HCT116 (cell line): ENCODE measurements at regions not wholly inside any gene's neighbourhood (a gene's known extent, or its start where the extent isn't known, plus 50 kb on each side); places are given as distances from the start of the nearest gene placed in this dataset.

ENCODE experiments used
- ATAC-seq: fragments of 200-7000 bp; cut with Tn5 transposase; 2 replicates; pipeline ENCODE4 v1.9.1; 2020; ENCODE audit warnings: mild to moderate bottlenecking, moderate library complexity
- BruUV-seq: library from RNA; stranded (reverse); fragments of 400-500 nt; replicated peaks from 2 replicates; lab custom pipeline; 2021; lab: Mats Ljungman, UMichigan
- CTCF ChIA-PET: fragments of 300-600 bp; sonication (Branson Sonifier 250); formaldehyde crosslinking; loops from one replicate; lab custom pipeline; 2021; ENCODE audit warnings: antibody characterized with exemption; lab: Charles Lee
- POLR2A ChIA-PET: fragments of 300-600, 350-600 bp; sonication (Branson Sonifier 250); formaldehyde crosslinking; loops from one replicate; lab custom pipeline; 2021; ENCODE audit warnings: antibody characterized with exemption; lab: Charles Lee
- RAD21 ChIA-PET, 2 experiments: fragments of 300-600 bp; sonication (Branson Sonifier 250); formaldehyde crosslinking; loops; one replicate each; lab custom pipeline; 2023; ENCODE audit warnings: low total read pairs in 2 of 2; ENCODE audit not compliant: uncharacterized antibody in 2 of 2, unreplicated experiment in 2 of 2, low non-redundant PET in 1 of 2; lab: Charles Lee
- DNase-seq: peaks from one replicate; pipeline ENCODE4 v3.0.0-alpha.2; 2010; ENCODE audit warnings: low read depth, low spot score
- H2AFZ ChIP-seq: fragments of 200-600 bp; shearing (Covaris generic), sonication (generic); 2 replicates; pipeline ENCODE4 v1.6.1; 2017; ENCODE audit warnings: low read depth, mixed run types, mixed read lengths, antibody characterized with exemption, low read length; ENCODE audit not compliant: poor library complexity, severe bottlenecking
- H3K27ac ChIP-seq: 2 replicates; pipeline ENCODE4 v1.5.1; 2012; ENCODE audit warnings: low read depth, low read length
- H3K27me3 ChIP-seq: fragments of 200-600 bp; sonication (generic); 2 replicates; pipeline ENCODE4 v1.6.1; 2016; ENCODE audit warnings: mixed run types, low read length, mixed read lengths; ENCODE audit not compliant: insufficient read depth
- H3K36me3 ChIP-seq, 2 experiments: fragments of 200-500 bp in 1 of 2; fragments of 200-600 bp in 1 of 2; sonication (Bioruptor generic) in 1 of 2; sonication (generic) in 1 of 2; 2 replicates each; pipeline versions ENCODE4 v1.5.1 to v1.6.1; 2014 to 2016; ENCODE audit warnings: low read length in 2 of 2, inconsistent platforms in 1 of 2, mixed read lengths in 1 of 2, mixed run types in 1 of 2; ENCODE audit not compliant: insufficient read depth in 2 of 2, control insufficient read depth in 1 of 2
- H3K4me1 ChIP-seq, 2 experiments: fragments of 200-600 bp in 1 of 2; sonication (generic) in 1 of 2; 2 replicates each; pipeline versions ENCODE4 v1.5.1 to v1.6.1; 2012 to 2017; ENCODE audit warnings: low read length in 2 of 2, inconsistent platforms in 1 of 2, mild to moderate bottlenecking in 1 of 2, mixed read lengths in 1 of 2, mixed run types in 1 of 2, moderate library complexity in 1 of 2; ENCODE audit not compliant: insufficient read depth in 2 of 2, control insufficient read depth in 1 of 2
- H3K4me2 ChIP-seq: fragments of 200-600 bp; sonication (generic); 2 replicates; pipeline ENCODE4 v1.6.1; 2017; ENCODE audit warnings: mixed run types, low read length, mixed read lengths
- H3K4me3 ChIP-seq, 2 experiments: fragments of 200-600 bp in 1 of 2; sonication (generic) in 1 of 2; replicated peaks in 1 of 2; 2 replicates each; pipeline ENCODE4 v1.5.1; 2011 to 2016; ENCODE audit warnings: low read length in 2 of 2, control low read depth in 1 of 2, low read depth in 1 of 2, mild to moderate bottlenecking in 1 of 2, mixed read lengths in 1 of 2, mixed run types in 1 of 2
- H3K79me2 ChIP-seq: fragments of 200-600 bp; sonication (generic); 2 replicates; pipeline ENCODE4 v1.6.1; 2017; ENCODE audit warnings: mild to moderate bottlenecking, mixed run types, low read length, moderate library complexity, mixed read lengths; ENCODE audit not compliant: insufficient read depth
- H3K9ac ChIP-seq: fragments of 200-600 bp; sonication (generic); 2 replicates; pipeline ENCODE4 v1.6.1; 2016; ENCODE audit warnings: low read length, mixed read lengths
- H3K9me2 ChIP-seq: fragments of 200-600 bp; sonication (generic), shearing (Covaris generic); 2 replicates; pipeline ENCODE4 v1.6.1; 2017; ENCODE audit warnings: mixed run types, mild to moderate bottlenecking, moderate library complexity; ENCODE audit not compliant: insufficient read depth
- H3K9me3 ChIP-seq, 2 experiments: fragments of 200-500 bp in 1 of 2; fragments of 200-600 bp in 1 of 2; sonication (Bioruptor generic) in 1 of 2; sonication (generic) in 1 of 2; 2 replicates each; pipeline ENCODE4 v1.6.1; 2014 to 2017; ENCODE audit warnings: low read length in 2 of 2, mixed read lengths in 2 of 2, inconsistent platforms in 1 of 2, low read depth in 1 of 2, mild to moderate bottlenecking in 1 of 2, mixed run types in 1 of 2, moderate library complexity in 1 of 2; ENCODE audit not compliant: control insufficient read depth in 1 of 2, insufficient read depth in 1 of 2
- H4K20me1 ChIP-seq: fragments of 200-600 bp; sonication (generic), shearing (Covaris generic); 2 replicates; pipeline ENCODE4 v1.6.1; 2017; ENCODE audit warnings: mixed run types, mild to moderate bottlenecking, moderate library complexity; ENCODE audit not compliant: insufficient read depth
- CBX3 ChIP-seq: IDR thresholded peaks from 2 replicates; pipeline ENCODE4 v1.6.1; 2012; ENCODE audit warnings: low read depth
- CEBPB ChIP-seq: IDR thresholded peaks from 2 replicates; pipeline ENCODE4 v1.6.1; 2012; ENCODE audit warnings: low read depth
- EGR1 ChIP-seq: IDR thresholded peaks from 2 replicates; pipeline ENCODE4 v1.6.1; 2012; ENCODE audit warnings: low read depth
- ELF1 ChIP-seq: IDR thresholded peaks from 2 replicates; pipeline ENCODE4 v1.6.1; 2012; ENCODE audit warnings: low read depth, borderline replicate concordance
- EZH2phosphoT487 ChIP-seq: fragments of 200-600 bp; IDR thresholded peaks from 2 replicates; pipeline ENCODE4 v1.6.1; 2018; ENCODE audit warnings: antibody characterized with exemption, borderline replicate concordance
- FOSL1 ChIP-seq: IDR thresholded peaks from 2 replicates; pipeline ENCODE4 v1.6.1; 2012; ENCODE audit warnings: low read depth
- JUND ChIP-seq: IDR thresholded peaks from 2 replicates; pipeline ENCODE4 v1.6.1; 2012
- POLR2AphosphoS5 ChIP-seq: IDR thresholded peaks from 2 replicates; pipeline ENCODE4 v1.6.1; 2011; ENCODE audit warnings: mild to moderate bottlenecking, low read depth, low read length, moderate library complexity
- RAD21 ChIP-seq: IDR thresholded peaks from 2 replicates; pipeline ENCODE4 v1.6.1; 2012; ENCODE audit warnings: low read depth, mild to moderate bottlenecking
- SIN3A ChIP-seq: IDR thresholded peaks from 2 replicates; pipeline ENCODE4 v1.6.1; 2012; ENCODE audit warnings: low read depth
- SP1 ChIP-seq: IDR thresholded peaks from 2 replicates; pipeline ENCODE4 v1.6.1; 2012; ENCODE audit warnings: low read depth
- SRF ChIP-seq: IDR thresholded peaks from 2 replicates; pipeline ENCODE4 v1.6.1; 2012; ENCODE audit warnings: low read depth
- TCF7L2 ChIP-seq: IDR thresholded peaks from 2 replicates; pipeline ENCODE4 v1.7.0; 2011; ENCODE audit warnings: borderline replicate concordance, inconsistent platforms; ENCODE audit not compliant: insufficient read depth, insufficient read length; ENCODE audit errors: extremely low read depth
- YY1 ChIP-seq: IDR thresholded peaks from 2 replicates; pipeline ENCODE4 v1.6.1; 2011; ENCODE audit warnings: low read length, low read depth, moderate library complexity, mild to moderate bottlenecking; ENCODE audit not compliant: insufficient replicate concordance; ENCODE audit errors: extremely low read depth
- ZFX ChIP-seq: fragments of 450-650 bp; IDR thresholded peaks from 2 replicates; pipeline ENCODE4 v1.6.1; 2017
- ZNF274 ChIP-seq: fragments of 200-500 bp; sonication (Bioruptor generic); IDR thresholded peaks from 2 replicates; pipeline ENCODE4 v1.6.1; 2014; ENCODE audit warnings: mild to moderate bottlenecking, low read depth, low read length, inconsistent platforms
- intact Hi-C: fragments of 100-400 bp; cut with micrococcal nuclease; formaldehyde crosslinking; loops from 2 replicates; pipeline ENCODE4 v1.10.0; 2022
- TF ChIP-seq, protein P1 (sequence below): IDR thresholded peaks from 2 replicates; pipeline ENCODE4 v1.6.1; 2012
- TF ChIP-seq, protein P2 (sequence below), 3 experiments: fragments of 200-600 bp in 1 of 3; sonication (generic) in 1 of 3; IDR thresholded peaks in 2 of 3; conservative IDR thresholded peaks in 1 of 3; 2 replicates each; pipeline ENCODE4 v1.5.1; 2012 to 2017; ENCODE audit warnings: low read depth in 2 of 3, low read length in 2 of 3, antibody characterized with exemption in 1 of 3, borderline replicate concordance in 1 of 3, control low read depth in 1 of 3, mild to moderate bottlenecking in 1 of 3, mixed read lengths in 1 of 3, mixed run types in 1 of 3, moderate library complexity in 1 of 3; ENCODE audit not compliant: insufficient read depth in 1 of 3
- TF ChIP-seq, protein P3 (sequence below): IDR thresholded peaks from 2 replicates; pipeline ENCODE4 v1.6.1; 2011; ENCODE audit warnings: mild to moderate bottlenecking, low read length, moderate library complexity; ENCODE audit not compliant: insufficient replicate concordance; ENCODE audit errors: extremely low read depth
- TF ChIP-seq, protein P4 (sequence below): IDR thresholded peaks from 2 replicates; pipeline ENCODE4 v1.6.1; 2012

GRCh38 chr20:7411075-7411474 is 529.2 kb downstream of the HAO1 start:
- no peaks in the 10 kb centered on the region for H3K4me1 ChIP-seq
- no peak overlapping the region for H3K4me2 ChIP-seq
- no TSS peak for BruUV-seq
- no peak for ATAC-seq
- H3K9ac ChIP-seq: no peak overlapping the region
- ChIA-PET CTCF (no interaction called here), RAD21 (no interaction called here), POLR2A (no interaction called here)
- no peaks in the 10 kb centered on the region for H3K27me3 ChIP-seq
- no peaks in the 10 kb centered on the region for H3K36me3 ChIP-seq
- no peak overlapping the region for H2AFZ ChIP-seq
- no peak overlapping the region for H3K4me3 ChIP-seq
- no peak for DNase-seq
- H3K9me3 ChIP-seq: no peaks in the 10 kb centered on the region
- no peaks in the 10 kb centered on the region for H3K9me2 ChIP-seq
- no peaks in the 10 kb centered on the region for H3K79me2 ChIP-seq
- intact Hi-C loops: no loop called here
- no peak overlapping the region for H3K27ac ChIP-seq
- no peaks in the 10 kb centered on the region for H4K20me1 ChIP-seq
- TF ChIP-seq, protein P1, sequence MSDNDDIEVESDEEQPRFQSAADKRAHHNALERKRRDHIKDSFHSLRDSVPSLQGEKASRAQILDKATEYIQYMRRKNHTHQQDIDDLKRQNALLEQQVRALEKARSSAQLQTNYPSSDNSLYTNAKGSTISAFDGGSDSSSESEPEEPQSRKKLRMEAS: no peak
- TF ChIP-seq YY1: no peak
- TF ChIP-seq JUND: no peak
- no peak for TF ChIP-seq FOSL1
- TF ChIP-seq SIN3A: no peak
- no peak for TF ChIP-seq TCF7L2
- TF ChIP-seq EGR1: no peak
- no peak for TF ChIP-seq ZFX
- no peak for TF ChIP-seq ELF1
- no peak for TF ChIP-seq SP1
- no peak for TF ChIP-seq RAD21
- TF ChIP-seq, protein P2, sequence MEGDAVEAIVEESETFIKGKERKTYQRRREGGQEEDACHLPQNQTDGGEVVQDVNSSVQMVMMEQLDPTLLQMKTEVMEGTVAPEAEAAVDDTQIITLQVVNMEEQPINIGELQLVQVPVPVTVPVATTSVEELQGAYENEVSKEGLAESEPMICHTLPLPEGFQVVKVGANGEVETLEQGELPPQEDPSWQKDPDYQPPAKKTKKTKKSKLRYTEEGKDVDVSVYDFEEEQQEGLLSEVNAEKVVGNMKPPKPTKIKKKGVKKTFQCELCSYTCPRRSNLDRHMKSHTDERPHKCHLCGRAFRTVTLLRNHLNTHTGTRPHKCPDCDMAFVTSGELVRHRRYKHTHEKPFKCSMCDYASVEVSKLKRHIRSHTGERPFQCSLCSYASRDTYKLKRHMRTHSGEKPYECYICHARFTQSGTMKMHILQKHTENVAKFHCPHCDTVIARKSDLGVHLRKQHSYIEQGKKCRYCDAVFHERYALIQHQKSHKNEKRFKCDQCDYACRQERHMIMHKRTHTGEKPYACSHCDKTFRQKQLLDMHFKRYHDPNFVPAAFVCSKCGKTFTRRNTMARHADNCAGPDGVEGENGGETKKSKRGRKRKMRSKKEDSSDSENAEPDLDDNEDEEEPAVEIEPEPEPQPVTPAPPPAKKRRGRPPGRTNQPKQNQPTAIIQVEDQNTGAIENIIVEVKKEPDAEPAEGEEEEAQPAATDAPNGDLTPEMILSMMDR (IDR thresholded peaks at IDR 0.05 in 2 of 3, conservative IDR thresholded peaks at IDR 0.05 in 1 of 3; ENCODE audit: borderline replicate concordance in 1 of 3, insufficient read depth in 1 of 3, low read depth in 2 of 3, low read length in 2 of 3): no peak
- no peak for TF ChIP-seq EZH2phosphoT487
- TF ChIP-seq CEBPB: no peak
- TF ChIP-seq POLR2AphosphoS5: no peak
- TF ChIP-seq SRF: no peak
- no peak for TF ChIP-seq ZNF274
- TF ChIP-seq, protein P3, sequence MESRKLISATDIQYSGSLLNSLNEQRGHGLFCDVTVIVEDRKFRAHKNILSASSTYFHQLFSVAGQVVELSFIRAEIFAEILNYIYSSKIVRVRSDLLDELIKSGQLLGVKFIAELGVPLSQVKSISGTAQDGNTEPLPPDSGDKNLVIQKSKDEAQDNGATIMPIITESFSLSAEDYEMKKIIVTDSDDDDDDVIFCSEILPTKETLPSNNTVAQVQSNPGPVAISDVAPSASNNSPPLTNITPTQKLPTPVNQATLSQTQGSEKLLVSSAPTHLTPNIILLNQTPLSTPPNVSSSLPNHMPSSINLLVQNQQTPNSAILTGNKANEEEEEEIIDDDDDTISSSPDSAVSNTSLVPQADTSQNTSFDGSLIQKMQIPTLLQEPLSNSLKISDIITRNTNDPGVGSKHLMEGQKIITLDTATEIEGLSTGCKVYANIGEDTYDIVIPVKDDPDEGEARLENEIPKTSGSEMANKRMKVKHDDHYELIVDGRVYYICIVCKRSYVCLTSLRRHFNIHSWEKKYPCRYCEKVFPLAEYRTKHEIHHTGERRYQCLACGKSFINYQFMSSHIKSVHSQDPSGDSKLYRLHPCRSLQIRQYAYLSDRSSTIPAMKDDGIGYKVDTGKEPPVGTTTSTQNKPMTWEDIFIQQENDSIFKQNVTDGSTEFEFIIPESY: no peak
- TF ChIP-seq CBX3: no peak
- TF ChIP-seq, protein P4, sequence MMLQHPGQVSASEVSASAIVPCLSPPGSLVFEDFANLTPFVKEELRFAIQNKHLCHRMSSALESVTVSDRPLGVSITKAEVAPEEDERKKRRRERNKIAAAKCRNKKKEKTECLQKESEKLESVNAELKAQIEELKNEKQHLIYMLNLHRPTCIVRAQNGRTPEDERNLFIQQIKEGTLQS: no peak
